Mesenchymal stem cell (in vitro differentiated cells and primary cell): ENCODE measurements at regions not wholly inside any gene's neighbourhood (a gene's known extent, or its start where the extent isn't known, plus 50 kb on each side); places are given as distances from the start of the nearest gene placed in this dataset.
"Not testable (repeated sequence)": the region's sequence is repeated elsewhere in the genome, so short reads cannot be mapped to it uniquely, and the experiment has no call there.

Source experiments
- DNase-seq: peaks from one replicate; pipeline ENCODE4 v3.0.0-alpha.2; 2013
- H2AFZ ChIP-seq: one replicate; pipeline ENCODE4 v1.6.1; 2013; ENCODE audit warnings: low read depth, mild to moderate bottlenecking, control low read depth, inconsistent platforms, low read length, moderate library complexity
- H2AK5ac ChIP-seq: 2 replicates; pipeline ENCODE4 v1.6.1; 2013; ENCODE audit warnings: low read length, moderate library complexity, mild to moderate bottlenecking, inconsistent platforms; ENCODE audit not compliant: severe bottlenecking
- H2BK120ac ChIP-seq: one replicate; pipeline ENCODE4 v1.6.1; 2013; ENCODE audit warnings: low read depth, mild to moderate bottlenecking, inconsistent platforms, low read length, moderate library complexity
- H2BK12ac ChIP-seq, 2 experiments: one replicate each; pipeline ENCODE4 v1.6.1; 2013; ENCODE audit warnings: inconsistent platforms in 2 of 2, low read length in 2 of 2, mild to moderate bottlenecking in 2 of 2, moderate library complexity in 2 of 2, control low read depth in 1 of 2
- H2BK15ac ChIP-seq: one replicate; pipeline ENCODE4 v1.6.1; 2013; ENCODE audit warnings: mild to moderate bottlenecking, low read depth, inconsistent platforms; ENCODE audit not compliant: poor library complexity, severe bottlenecking
- H2BK5ac ChIP-seq: 2 replicates; pipeline ENCODE4 v1.6.1; 2013; ENCODE audit warnings: low read depth, mild to moderate bottlenecking, low read length, control low read depth, inconsistent platforms; ENCODE audit not compliant: poor library complexity, severe bottlenecking
- H3K14ac ChIP-seq, 2 experiments: one replicate each; pipeline ENCODE4 v1.6.1; 2013; ENCODE audit warnings: inconsistent platforms in 2 of 2, low read length in 2 of 2, control low read depth in 1 of 2, mild to moderate bottlenecking in 1 of 2, moderate library complexity in 1 of 2
- H3K18ac ChIP-seq, 2 experiments: one replicate each; pipeline ENCODE4 v1.6.1; 2013; ENCODE audit warnings: inconsistent platforms in 2 of 2, low read length in 2 of 2, control low read depth in 1 of 2, low read depth in 1 of 2, mild to moderate bottlenecking in 1 of 2
- H3K23ac ChIP-seq, 2 experiments: one replicate each; pipeline ENCODE4 v1.6.1; 2013; ENCODE audit warnings: inconsistent platforms in 2 of 2, low read length in 2 of 2, mild to moderate bottlenecking in 2 of 2, moderate library complexity in 2 of 2, control low read depth in 1 of 2
- H3K27ac ChIP-seq: 2 replicates; pipeline ENCODE4 v1.5.1; 2013; ENCODE audit warnings: mild to moderate bottlenecking, moderate library complexity, low read length, control low read depth, inconsistent platforms; ENCODE audit not compliant: poor library complexity, severe bottlenecking
- H3K27me3 ChIP-seq, 2 experiments: 2 replicates each; pipeline versions ENCODE4 v1.6.1 to v1.7.0; 2013; ENCODE audit warnings: low read length in 2 of 2, mild to moderate bottlenecking in 2 of 2, moderate library complexity in 2 of 2, control low read depth in 1 of 2, inconsistent platforms in 1 of 2; ENCODE audit not compliant: control insufficient read depth in 1 of 2, insufficient read depth in 1 of 2
- H3K36me3 ChIP-seq, 2 experiments: 2 replicates each; pipeline versions ENCODE4 v1.6.1 to v1.7.0; 2013; ENCODE audit warnings: low read length in 2 of 2, control low read depth in 1 of 2, inconsistent platforms in 1 of 2, low read depth in 1 of 2, mild to moderate bottlenecking in 1 of 2; ENCODE audit not compliant: insufficient read depth in 2 of 2, control insufficient read depth in 1 of 2
- H3K4ac ChIP-seq, 2 experiments: one replicate each; pipeline ENCODE4 v1.6.1; 2013; ENCODE audit warnings: inconsistent platforms in 2 of 2, low read length in 2 of 2, mild to moderate bottlenecking in 2 of 2, moderate library complexity in 2 of 2, control low read depth in 1 of 2, low read depth in 1 of 2
- H3K4me1 ChIP-seq: 2 replicates; pipeline ENCODE4 v1.6.1; 2013; ENCODE audit warnings: low read depth, low read length, control low read depth; ENCODE audit not compliant: control insufficient read depth, insufficient read depth
- H3K4me2 ChIP-seq: 2 replicates; pipeline ENCODE4 v1.6.1; 2013; ENCODE audit warnings: low read length, mild to moderate bottlenecking, inconsistent platforms; ENCODE audit not compliant: poor library complexity, severe bottlenecking
- H3K4me3 ChIP-seq, 2 experiments: 2 replicates each; pipeline versions ENCODE4 v1.5.1 to v1.7.0; 2013; ENCODE audit warnings: low read length in 2 of 2, mild to moderate bottlenecking in 2 of 2, control low read depth in 1 of 2, low read depth in 1 of 2; ENCODE audit not compliant: insufficient read depth in 1 of 2
- H3K79me1 ChIP-seq: replicated peaks from 2 replicates; pipeline ENCODE4 v1.6.1; 2013; ENCODE audit warnings: mild to moderate bottlenecking, control low read depth, low read length, inconsistent platforms; ENCODE audit not compliant: poor library complexity, severe bottlenecking
- H3K9ac ChIP-seq: 2 replicates; pipeline ENCODE4 v1.7.0; 2013; ENCODE audit warnings: mild to moderate bottlenecking, low read length, moderate library complexity
- H3K9me3 ChIP-seq: 2 replicates; pipeline ENCODE4 v1.7.0; 2013; ENCODE audit warnings: mild to moderate bottlenecking, low read length; ENCODE audit not compliant: control insufficient read depth
- H4K8ac ChIP-seq: one replicate; pipeline ENCODE4 v1.6.1; 2013; ENCODE audit warnings: inconsistent platforms, mild to moderate bottlenecking, low read length, moderate library complexity
- H4K91ac ChIP-seq: one replicate; pipeline ENCODE4 v1.6.1; 2013; ENCODE audit warnings: mild to moderate bottlenecking, low read length, inconsistent platforms
- WGBS: methylation state at CpG from one replicate; pipeline ENCODE4 v1.1.7; 2013; ENCODE audit warnings: mixed read lengths; 5-methylcytosine and 5-hydroxymethylcytosine counted together

- not testable (repeated sequence) for H3K9me3 ChIP-seq, H2BK15ac ChIP-seq, H3K4ac ChIP-seq, H3K79me1 ChIP-seq, H2BK5ac ChIP-seq, H3K4me3 ChIP-seq, H3K4me2 ChIP-seq, H4K8ac ChIP-seq, H3K27ac ChIP-seq, H2BK120ac ChIP-seq, H4K91ac ChIP-seq, DNase-seq, H2AFZ ChIP-seq, H3K9ac ChIP-seq, H2BK12ac ChIP-seq, H3K18ac ChIP-seq, H3K36me3 ChIP-seq, H3K27me3 ChIP-seq, H3K23ac ChIP-seq, H3K4me1 ChIP-seq, H3K14ac ChIP-seq, H2AK5ac ChIP-seq
- no CpG with 5 or more reads among the region's 4 CpGs for WGBS
These were observed 355.7 kb upstream of the SPATA31A3 start for GRCh38 chr9:67348094-67348493.

- not testable (repeated sequence) for H3K4me2 ChIP-seq, H2AFZ ChIP-seq, H3K27ac ChIP-seq, H2BK15ac ChIP-seq, H3K9me3 ChIP-seq, H3K79me1 ChIP-seq, H3K18ac ChIP-seq, H2BK120ac ChIP-seq, H3K36me3 ChIP-seq, H3K9ac ChIP-seq, H3K4me3 ChIP-seq, H2BK12ac ChIP-seq, H3K4ac ChIP-seq, H3K23ac ChIP-seq, H4K8ac ChIP-seq, H3K4me1 ChIP-seq, DNase-seq, H3K14ac ChIP-seq, H2AK5ac ChIP-seq, H4K91ac ChIP-seq, H2BK5ac ChIP-seq, H3K27me3 ChIP-seq
- WGBS = no CpG with 5 or more reads among the region's 7 CpGs
These were observed 346.9 kb upstream of the SPATA31A3 start for GRCh38 chr9:67339216-67339615.

- not testable (repeated sequence) for H3K9me3 ChIP-seq, H4K91ac ChIP-seq, H3K4me2 ChIP-seq, H3K14ac ChIP-seq, H2BK15ac ChIP-seq, H2AK5ac ChIP-seq, DNase-seq, H2BK12ac ChIP-seq, H3K36me3 ChIP-seq, H3K9ac ChIP-seq, H3K4me3 ChIP-seq, H3K18ac ChIP-seq, H2BK5ac ChIP-seq, H3K4ac ChIP-seq, H3K4me1 ChIP-seq, H2BK120ac ChIP-seq, H3K23ac ChIP-seq, H3K27ac ChIP-seq, H4K8ac ChIP-seq, H2AFZ ChIP-seq, H3K27me3 ChIP-seq, H3K79me1 ChIP-seq
- WGBS = no CpG with 5 or more reads among the region's 12 CpGs
These were observed 345.9 kb upstream of the SPATA31A3 start for GRCh38 chr9:67338201-67338600.

GRCh38 chr9:67334727-67335572 is 342.6 kb upstream of the SPATA31A3 start:
- H4K91ac ChIP-seq, H2BK120ac ChIP-seq: not testable (repeated sequence)

More at GRCh38 chr9:67334727-67335572, 342.6 kb upstream of the SPATA31A3 start:
- H3K4me3 ChIP-seq, H4K8ac ChIP-seq, H3K4ac ChIP-seq, H3K27ac ChIP-seq, H3K9me3 ChIP-seq, H3K9ac ChIP-seq, H3K18ac ChIP-seq, H2BK15ac ChIP-seq, H3K4me2 ChIP-seq, H3K4me1 ChIP-seq, H3K14ac ChIP-seq, H2BK12ac ChIP-seq, H2AK5ac ChIP-seq, DNase-seq, H3K23ac ChIP-seq, H3K79me1 ChIP-seq, H2AFZ ChIP-seq, H2BK5ac ChIP-seq, H3K27me3 ChIP-seq, H3K36me3 ChIP-seq: not testable (repeated sequence)
- WGBS = no CpG with 5 or more reads among the region's 9 CpGs
